ENCODE measurements at regions not wholly inside any gene's neighbourhood (a gene's known extent, or its start where the extent isn't known, plus 50 kb on each side); places are given as distances from the start of the nearest gene placed in this dataset.

GRCh38 chr18:39348757-39349156 lies 1783.2 kb upstream of the CELF4 start:
- H3K36me3 ChIP-seq (ENCODE audit: control insufficient read depth in 2 of 2, extremely low read depth in 1 of 2, insufficient read depth in 2 of 2, low read length in 2 of 2) = no peaks in the 10 kb centered on the region
- H3K4me3 ChIP-seq (replicated peaks in 1 of 3; ENCODE audit: insufficient read depth in 1 of 3, low read depth in 1 of 3, low read length in 3 of 3) = no peak overlapping the region
- no peak overlapping the region for H3K9ac ChIP-seq (replicated peaks; ENCODE audit: extremely low read depth, insufficient read depth, low read length)
- no peaks in the 10 kb centered on the region for H3K27me3 ChIP-seq (ENCODE audit: control insufficient read depth in 2 of 2, insufficient read depth in 2 of 2, low read length in 2 of 2)
- H3K79me2 ChIP-seq (ENCODE audit: control insufficient read depth, insufficient read depth, low read length) = no peaks in the 10 kb centered on the region
- H3K27ac ChIP-seq (ENCODE audit: insufficient read depth, low read depth, low read length) = no peak overlapping the region
- BruUV-seq (replicated peaks) = no TSS peak
- ChIA-PET POLR2A (no interaction called here), CTCF (no interaction called here)
- DNase-seq (ENCODE audit: low read depth, low spot score) (no peak), FAIRE-seq (no peak)
- H3K4me1 ChIP-seq (ENCODE audit: control insufficient read depth, extremely low read depth, insufficient read depth, low read length) = no peaks in the 10 kb centered on the region
- TF ChIP-seq POLR2AphosphoS5 (IDR thresholded peaks at IDR 0.05; ENCODE audit: insufficient read depth, low read depth, low read length) (no peak), MAX (IDR thresholded peaks at IDR 0.05; ENCODE audit: insufficient read depth, insufficient read length) (no peak), GATA2 (IDR thresholded peaks at IDR 0.05; ENCODE audit: insufficient read depth, insufficient read length, low read depth, low read length) (no peak), JUN (IDR thresholded peaks at IDR 0.05; ENCODE audit: borderline replicate concordance, insufficient read depth, insufficient read length, low read depth) (no peak), EZH2 (IDR thresholded peaks at IDR 0.05; ENCODE audit: borderline replicate concordance, low read depth, low read length, severe bottlenecking) (no peak), MYC (IDR thresholded peaks at IDR 0.05; ENCODE audit: low read depth, low read length) (no peak), POLR2A (IDR thresholded peaks at IDR 0.05; ENCODE audit: low read depth, low read length) (no peak), FOS (IDR thresholded peaks at IDR 0.05; ENCODE audit: borderline replicate concordance, insufficient read depth, low read length) (no peak), CTCF (IDR thresholded peaks at IDR 0.05; ENCODE audit: extremely low read depth in 1 of 2, insufficient read depth in 1 of 2, low read depth in 1 of 2, low read length in 2 of 2) (no peak)
- H3K9me3 ChIP-seq (replicated peaks; ENCODE audit: control insufficient read depth, insufficient read depth, low read length) = no peaks in the 10 kb centered on the region
- no peak overlapping the region for H2AFZ ChIP-seq (ENCODE audit: low read depth, low read length)
- H3K4me2 ChIP-seq (ENCODE audit: insufficient read depth, low read length) = no peak overlapping the region
- no peaks in the 10 kb centered on the region for H3K9me1 ChIP-seq (replicated peaks; ENCODE audit: control insufficient read depth, extremely low read depth, insufficient read depth, low read length)
- intact Hi-C loops (cut with micrococcal nuclease) = no loop called here
- H4K20me1 ChIP-seq (replicated peaks; ENCODE audit: control insufficient read depth, extremely low read depth, insufficient read depth, low read length) = no peaks in the 10 kb centered on the region
- dilution Hi-C loops (cut with MboI; ENCODE audit: extremely low pct_ligation_motif_present, low sequenced_read_pairs) = no loop called here

Measured in endothelial cell of umbilical vein (primary cell).